GM18499 (cell line): ENCODE measurements at regions not wholly inside any gene's neighbourhood (a gene's known extent, or its start where the extent isn't known, plus 50 kb on each side); places are given as distances from the start of the nearest gene placed in this dataset.
A peak's percentile ranks its signal among the peaks of the same experiment; 100 is the strongest.

Source experiments
- ATAC-seq: cut with Tn5 transposase; IDR thresholded peaks from one replicate; pipeline ENCODE4 v1.9.1; 2021; ENCODE audit warnings: moderate number of reproducible peaks; ENCODE audit not compliant: insufficient read depth, unreplicated experiment

DNA sequence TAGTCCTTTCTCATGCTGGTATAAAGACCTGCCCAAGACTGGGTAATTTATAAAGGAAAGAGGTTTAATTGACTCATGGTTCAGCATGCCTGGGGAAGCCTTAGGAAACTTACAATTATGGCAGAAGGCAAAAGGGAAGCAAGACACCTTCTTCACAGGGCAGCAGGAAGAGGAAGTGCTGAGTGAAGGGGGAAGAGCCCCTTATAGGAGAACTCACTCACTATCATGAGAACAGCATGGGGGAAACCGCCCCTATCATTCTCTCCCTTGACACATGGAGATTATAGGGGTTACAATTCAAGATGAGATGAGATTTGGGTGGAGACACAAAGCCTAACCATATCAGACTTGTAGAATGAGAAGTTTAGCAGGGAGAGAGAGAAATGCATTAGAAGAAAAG lies 373.3 kb upstream of the DIAPH2 start:
- ATAC-seq: no peak

DNA sequence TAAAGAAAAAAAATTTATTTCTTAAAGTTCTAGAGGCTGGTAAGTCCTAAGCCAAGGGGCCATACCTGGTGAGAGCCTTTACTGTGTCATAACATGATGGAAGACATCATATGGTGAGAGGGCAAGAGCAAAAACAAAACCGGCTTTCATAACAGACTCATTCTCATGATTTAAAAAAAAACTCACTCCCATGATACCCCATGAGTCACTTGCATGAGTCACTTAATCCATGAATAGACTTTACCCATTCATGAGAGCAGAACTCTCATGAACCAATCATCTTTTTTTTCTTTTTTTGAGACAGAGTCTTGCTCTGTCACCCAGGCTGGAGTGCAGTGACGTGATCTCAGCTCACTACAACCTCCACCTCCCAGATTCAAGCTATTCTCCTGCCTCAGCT lies 369.7 kb upstream of the DIAPH2 start:
- no peak for ATAC-seq

- no peak for ATAC-seq
These were observed 322.8 kb upstream of the DIAPH2 start for GRCh38 chrX:96361844-96362243.

GRCh38 chrX:96372313-96373046 lies 312.2 kb upstream of the DIAPH2 start:
- ATAC-seq: peak; percentile 63

DNA sequence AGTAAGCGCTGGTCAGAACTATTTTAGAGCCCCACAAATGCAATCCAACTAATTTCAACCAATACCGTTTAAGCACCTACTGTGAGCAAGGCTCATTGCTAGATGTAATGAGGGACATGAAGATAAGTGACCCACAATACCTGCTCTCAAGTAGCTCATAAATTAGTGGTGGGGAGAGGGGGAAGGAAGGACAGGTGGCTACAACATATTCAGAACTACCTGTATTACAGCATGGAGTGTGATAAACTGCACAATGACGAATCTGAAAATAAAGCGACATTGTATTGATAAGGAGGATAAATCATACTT lies 311.6 kb upstream of the DIAPH2 start:
- no peak for ATAC-seq

GRCh38 chrX:96376266-96376665 lies 308.4 kb upstream of the DIAPH2 start:
- no peak for ATAC-seq

GRCh38 chrX:96379951-96380350 lies 304.7 kb upstream of the DIAPH2 start:
- ATAC-seq: no peak

DNA sequence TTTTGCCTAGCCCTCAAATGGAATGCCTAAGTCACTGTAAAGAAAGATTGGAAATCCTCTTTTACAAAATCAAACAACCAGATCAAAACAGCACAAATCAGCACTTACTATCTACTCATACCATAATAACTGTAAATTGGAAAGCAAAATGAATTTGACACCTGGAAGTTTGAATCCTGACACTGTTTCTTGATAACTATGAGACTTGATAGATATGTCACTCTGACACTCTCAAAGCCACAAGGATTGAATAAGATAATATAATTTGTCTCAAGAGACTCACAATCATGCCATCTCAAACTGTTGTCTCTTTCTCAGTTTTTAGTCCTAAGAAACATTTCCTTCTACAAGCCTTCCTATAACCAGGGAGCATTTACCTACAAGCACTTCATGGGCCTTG lies 302.6 kb upstream of the DIAPH2 start:
- ATAC-seq: no peak

GRCh38 chrX:96383428-96383827 lies 301.2 kb upstream of the DIAPH2 start:
- ATAC-seq: no peak

DNA sequence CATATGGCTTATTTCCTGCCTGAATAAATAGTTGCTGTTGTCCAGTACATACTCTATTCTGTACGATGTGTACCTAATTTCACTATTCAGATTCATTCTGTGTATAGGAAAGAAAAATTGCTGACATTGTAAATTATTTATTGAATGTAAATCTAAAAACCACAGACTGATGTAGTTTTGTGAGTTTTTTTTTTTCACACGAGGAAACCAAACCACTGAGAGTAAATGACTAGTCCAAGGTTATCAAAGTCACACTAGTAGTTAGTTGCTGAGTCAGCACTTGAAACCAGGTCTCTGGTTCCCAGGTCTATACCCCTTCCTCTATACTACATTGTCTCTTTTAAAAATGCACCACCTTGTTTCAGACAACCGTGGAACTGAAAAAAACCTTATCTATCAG lies 298.3 kb upstream of the DIAPH2 start:
- ATAC-seq: no peak

GRCh38 chrX:96386981-96387380 lies 297.7 kb upstream of the DIAPH2 start:
- no peak for ATAC-seq

- no peak for ATAC-seq
These were observed 296.8 kb upstream of the DIAPH2 start for GRCh38 chrX:96387801-96388200.

- ATAC-seq: no peak
These were observed 295.2 kb upstream of the DIAPH2 start for GRCh38 chrX:96389281-96390047.

GRCh38 chrX:96394598-96394997 lies 290.0 kb upstream of the DIAPH2 start:
- no peak for ATAC-seq

- no peak for ATAC-seq
These were observed 281.2 kb upstream of the DIAPH2 start for GRCh38 chrX:96403446-96403845.

- no peak for ATAC-seq
These were observed 278.8 kb upstream of the DIAPH2 start for GRCh38 chrX:96405842-96406241.

DNA sequence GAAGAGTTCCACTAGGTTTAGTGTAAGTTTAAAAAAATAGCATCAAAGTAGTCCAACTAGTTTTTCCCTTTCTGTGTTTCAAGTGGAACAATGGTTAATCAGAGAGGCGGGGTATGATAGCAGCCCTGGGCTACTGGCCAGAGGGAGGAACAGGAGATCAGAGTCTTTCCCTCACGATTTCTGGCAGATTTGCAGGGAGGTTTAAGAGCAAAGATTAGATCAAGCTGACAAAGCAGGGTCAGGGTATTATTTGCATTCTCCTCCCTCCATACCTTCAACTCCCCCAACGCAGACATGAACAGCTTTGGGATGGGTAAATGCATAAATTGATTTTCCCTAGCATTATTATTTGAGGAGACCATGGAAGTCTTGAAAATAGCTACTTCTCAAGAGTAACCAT lies 277.6 kb upstream of the DIAPH2 start:
- ATAC-seq: no peak

DNA sequence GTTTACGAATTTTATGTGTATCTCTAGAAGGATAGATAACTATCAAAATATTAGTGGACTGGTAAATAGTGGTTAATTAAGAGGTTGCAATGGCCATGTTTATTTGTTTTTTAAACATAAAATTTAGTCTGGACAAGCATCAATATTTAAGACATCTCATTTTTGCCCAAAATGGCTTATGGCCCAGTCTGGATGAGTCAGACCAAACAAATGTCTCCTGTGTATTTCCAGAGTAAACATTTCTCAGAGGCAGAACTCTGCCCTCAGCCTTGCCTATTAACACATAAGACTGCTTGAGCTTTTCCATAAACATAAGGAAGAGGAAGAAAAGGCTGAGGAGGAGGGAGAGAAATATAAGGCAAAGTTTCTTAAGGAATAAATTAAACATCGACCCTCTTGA lies 277.1 kb upstream of the DIAPH2 start:
- ATAC-seq: no peak

DNA sequence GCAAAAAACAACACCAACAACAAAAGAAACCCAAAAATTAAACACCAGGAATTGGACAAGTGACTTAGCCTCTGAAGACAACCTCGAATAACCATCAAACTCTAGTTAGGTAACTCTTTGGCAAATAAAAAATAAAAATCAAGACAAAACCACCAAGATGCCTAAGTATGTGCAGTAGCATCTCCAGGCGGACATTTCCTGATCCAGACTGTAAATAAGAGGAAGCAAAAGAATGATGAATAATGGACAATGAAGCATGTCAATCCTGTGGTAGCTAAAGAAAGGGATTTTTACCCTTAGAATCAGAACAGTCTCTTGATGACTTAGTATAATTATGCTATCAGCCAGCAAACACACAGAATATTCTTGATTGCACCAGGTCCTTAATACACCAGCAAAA lies 276.7 kb upstream of the DIAPH2 start:
- no peak for ATAC-seq

DNA sequence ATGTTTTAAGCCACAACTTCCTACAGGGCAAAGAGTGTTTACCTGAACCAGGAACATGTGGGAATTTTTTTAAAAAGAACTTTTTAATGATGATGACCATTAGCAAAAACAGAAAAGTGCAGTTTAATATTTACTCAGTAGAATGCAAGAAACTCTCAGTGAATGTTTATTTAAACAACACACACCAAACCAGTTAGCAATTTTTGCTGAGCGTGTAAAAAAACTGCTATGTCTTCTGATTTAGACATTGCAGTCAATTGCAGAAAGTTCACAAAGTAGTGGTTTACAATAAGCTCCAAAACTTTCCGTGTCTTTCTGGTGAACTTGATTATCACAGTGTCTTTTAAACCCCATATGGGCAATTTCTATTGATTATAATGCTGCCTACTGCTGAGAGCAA lies 273.7 kb upstream of the DIAPH2 start:
- ATAC-seq: no peak

DNA sequence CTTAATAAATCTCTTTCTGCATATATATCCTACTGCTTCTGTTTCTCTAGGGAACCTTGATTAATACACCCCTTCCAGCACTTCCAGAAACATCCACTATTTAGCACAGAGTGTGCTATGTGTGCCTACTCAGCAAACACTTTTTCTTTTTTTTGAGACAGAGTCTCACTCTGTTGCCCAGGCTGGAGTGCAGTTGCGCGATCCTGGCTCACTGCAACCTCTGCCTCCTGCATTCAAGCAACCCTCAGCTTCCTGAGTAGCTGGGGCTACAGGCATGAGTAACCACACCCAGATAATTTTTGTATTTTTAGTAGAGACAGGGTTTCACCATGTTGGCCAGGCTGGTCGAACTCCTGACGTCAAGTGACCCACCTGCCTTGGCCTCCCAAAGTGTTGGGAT lies 266.9 kb upstream of the DIAPH2 start:
- ATAC-seq: no peak

DNA sequence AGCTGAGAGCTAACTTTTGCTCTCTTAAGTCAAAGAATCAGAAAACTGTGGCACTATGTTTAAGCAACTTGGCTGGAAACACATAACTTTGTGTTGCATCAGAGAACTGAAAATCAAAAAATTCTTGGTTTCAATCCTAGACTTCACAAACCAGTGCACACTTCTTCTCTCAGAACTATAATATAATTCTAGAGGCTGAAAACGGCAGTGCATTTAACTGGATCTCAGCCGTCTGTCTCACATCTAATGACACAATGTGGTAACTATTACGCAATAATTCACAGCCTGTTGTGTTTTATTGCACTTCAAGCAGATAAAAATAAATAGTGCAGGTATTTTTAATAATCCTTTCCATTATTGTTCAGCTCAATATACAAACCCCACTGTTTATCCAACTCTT lies 260.6 kb upstream of the DIAPH2 start:
- no peak for ATAC-seq
